ENCODE measurements at regions not wholly inside any gene's neighbourhood (a gene's known extent, or its start where the extent isn't known, plus 50 kb on each side); places are given as distances from the start of the nearest gene placed in this dataset.

- DNase-seq (ENCODE audit: low read depth), result no peak
Measured at GRCh38 chr3:187618722-187619121, 51.5 kb downstream of the SST start.

- DNase-seq (ENCODE audit: low read depth), result no peak
Measured at GRCh38 chr3:187617213-187617612, 53.0 kb downstream of the SST start.

GRCh38 chr3:187616307-187616972 is 53.8 kb downstream of the SST start:
- peak; percentile 63 for DNase-seq (ENCODE audit: low read depth)

GRCh38 chr3:187615630-187616029 is 54.6 kb downstream of the SST start:
- DNase-seq (ENCODE audit: low read depth), result no peak

DNA sequence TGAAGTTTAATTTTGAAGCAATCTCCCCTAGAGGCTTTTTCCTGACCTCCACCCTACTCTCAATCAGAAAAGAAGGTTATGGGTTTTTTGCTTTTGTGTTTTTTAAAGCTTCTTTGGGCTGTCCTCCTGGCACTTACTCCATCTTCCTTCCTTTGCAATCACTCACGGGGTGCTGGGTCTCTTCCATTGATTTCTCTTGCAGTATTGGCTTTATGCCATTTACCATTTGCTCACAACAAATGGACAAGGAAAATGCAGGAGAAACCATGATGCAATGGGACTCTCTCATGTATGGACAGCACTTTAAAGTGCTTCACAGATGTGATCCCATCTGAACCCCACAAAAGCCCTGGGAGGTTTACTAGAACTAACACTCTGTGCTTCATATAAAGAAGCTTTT is 57.5 kb downstream of the SST start:
- no peak for DNase-seq (ENCODE audit: low read depth)

DNA sequence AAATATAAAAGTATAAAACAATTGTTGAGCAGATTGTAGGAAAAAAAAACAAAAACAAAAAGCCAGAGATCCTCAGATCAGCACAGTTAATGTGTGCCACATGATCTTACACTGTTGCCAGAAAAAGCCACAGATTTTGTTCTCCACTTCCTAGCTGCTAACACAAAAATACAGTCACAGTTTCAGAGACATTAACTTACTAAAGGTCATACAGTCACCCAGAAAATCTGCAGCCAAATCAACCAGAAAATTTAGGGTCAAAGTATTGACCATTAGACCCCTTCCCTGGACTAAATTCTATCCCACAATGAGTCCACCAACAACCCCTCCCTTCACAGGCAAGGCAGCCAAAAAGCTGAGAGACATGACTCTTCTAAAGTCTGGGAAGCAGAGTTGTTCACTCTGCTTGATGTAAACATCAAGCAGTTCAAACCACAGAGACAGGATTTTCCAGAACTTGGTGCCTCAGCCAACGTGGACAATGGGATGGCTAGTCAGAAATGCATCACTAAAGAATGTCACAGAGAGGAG is 59.1 kb downstream of the SST start:
- peak; percentile 75 for DNase-seq (ENCODE audit: low read depth)

DNA sequence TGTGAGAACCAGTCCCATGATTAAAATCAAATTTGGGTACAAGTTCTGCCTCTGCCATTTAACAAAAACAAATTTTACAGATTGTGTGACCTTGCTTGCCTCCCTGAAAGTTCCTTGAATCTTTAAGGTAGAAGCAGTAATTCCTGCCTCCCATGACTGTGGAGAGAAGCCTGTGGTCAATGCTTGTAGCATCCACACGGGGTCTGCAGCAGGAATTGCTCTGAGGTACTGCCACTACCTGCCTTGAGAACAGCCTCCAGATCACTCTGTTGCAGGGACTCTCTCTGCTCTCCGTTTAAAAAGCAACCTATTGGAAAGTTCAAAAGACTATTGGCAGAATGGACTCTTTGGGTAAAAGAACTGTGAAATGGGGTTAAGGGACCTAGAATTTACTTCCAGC is 75.9 kb downstream of the SST start:
- DNase-seq (ENCODE audit: low read depth), result no peak

DNA sequence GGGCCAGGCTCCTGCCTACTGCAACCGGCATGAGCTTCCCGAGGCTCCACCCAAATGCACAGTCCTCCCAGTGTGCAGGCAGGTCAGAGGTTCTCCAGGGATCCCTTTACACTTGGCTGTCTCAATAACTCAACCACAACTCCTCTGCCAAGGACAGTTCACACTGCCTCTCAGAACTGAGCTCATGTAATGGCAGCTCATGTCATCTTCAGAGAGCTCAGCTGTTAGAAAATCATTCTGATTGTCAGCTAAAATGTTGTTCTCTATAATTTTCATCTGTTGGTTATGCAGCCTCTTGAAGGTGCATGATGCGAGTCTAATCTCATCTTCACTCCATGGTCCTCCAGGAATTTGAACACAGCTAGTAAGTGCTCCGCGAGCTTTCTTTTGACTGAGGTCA is 76.7 kb downstream of the SST start:
- DNase-seq (ENCODE audit: low read depth), result no peak

DNA sequence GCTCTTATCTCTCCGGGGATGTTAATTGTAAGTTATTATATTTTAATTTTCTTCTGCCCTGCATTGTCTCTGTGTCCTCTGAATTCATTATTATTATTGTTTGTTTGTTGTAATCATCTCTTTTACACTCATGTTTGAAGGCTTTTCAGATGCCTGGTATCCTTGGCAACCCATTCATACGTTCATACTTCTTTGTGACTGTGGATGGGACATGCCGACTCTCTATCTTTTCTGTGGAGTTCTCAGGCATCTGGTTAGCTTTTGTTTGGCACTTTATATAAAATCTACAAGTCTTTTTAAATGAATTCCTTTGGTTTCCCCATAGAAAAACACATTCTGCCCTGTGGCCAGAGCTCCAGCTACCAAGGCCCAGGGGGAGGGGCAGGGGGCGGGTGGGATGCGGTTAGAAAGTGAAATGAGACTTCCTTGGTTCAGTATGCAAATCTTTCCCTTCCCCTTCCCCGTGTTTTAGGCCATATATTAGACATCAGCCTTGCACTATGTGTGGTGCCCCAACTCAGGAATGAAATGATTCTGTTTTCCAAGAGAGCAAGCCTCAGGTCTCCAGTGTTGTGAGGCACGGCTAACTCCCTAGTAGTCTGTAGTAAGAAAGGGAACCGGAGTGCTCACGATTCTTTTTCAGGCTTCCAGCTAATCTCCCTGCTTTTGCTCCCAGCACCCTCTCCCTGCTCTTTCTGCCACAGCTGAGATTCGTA is 79.2 kb downstream of the SST start:
- DNase-seq (ENCODE audit: low read depth), result no peak

DNA sequence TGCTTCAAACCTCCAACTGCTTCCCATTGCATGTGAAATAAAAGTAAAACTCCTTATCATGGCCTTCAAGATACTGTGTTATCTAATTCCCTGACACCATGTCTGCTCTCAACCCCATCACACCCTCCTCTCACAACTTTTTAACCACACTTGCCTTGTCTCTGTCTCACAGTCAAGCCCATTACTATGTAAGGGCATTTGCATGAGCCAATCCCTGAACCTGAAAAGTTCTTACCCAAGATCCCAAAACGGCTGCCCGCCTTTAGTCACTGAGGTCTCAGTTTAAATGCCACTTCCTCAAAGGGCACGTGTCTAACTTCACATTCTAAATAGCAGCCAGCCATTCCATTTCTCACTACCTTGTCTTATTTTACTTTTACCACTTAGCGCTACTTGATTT is 83.1 kb downstream of the SST start:
- no peak for DNase-seq (ENCODE audit: low read depth)

- peak; percentile 44 for DNase-seq (ENCODE audit: low read depth)
Measured at GRCh38 chr3:187586226-187586625, 84.0 kb downstream of the SST start.

GRCh38 chr3:187572441-187572840 is 97.8 kb downstream of the SST start:
- DNase-seq (ENCODE audit: low read depth), result peak; percentile 43

DNA sequence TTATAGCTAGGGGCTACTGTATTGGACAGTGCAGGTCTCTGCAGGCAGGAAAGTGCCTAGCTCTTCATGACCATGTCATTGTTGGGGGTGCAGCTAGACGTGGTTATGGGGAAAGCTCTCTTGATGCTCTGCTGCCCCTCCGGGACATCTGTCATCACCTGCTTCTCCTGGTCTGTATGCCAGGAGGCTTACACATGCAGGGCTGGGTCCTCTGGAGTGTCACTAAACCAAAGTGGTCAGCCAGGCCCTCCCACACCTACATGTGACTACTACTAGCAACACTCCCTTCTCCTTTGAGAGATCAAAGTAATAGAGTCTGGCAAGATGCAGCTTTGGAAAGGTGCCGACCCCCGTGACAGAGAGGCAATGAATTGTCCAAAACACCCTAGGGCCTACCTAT is 98.5 kb downstream of the SST start:
- no peak for DNase-seq (ENCODE audit: low read depth)

DNA sequence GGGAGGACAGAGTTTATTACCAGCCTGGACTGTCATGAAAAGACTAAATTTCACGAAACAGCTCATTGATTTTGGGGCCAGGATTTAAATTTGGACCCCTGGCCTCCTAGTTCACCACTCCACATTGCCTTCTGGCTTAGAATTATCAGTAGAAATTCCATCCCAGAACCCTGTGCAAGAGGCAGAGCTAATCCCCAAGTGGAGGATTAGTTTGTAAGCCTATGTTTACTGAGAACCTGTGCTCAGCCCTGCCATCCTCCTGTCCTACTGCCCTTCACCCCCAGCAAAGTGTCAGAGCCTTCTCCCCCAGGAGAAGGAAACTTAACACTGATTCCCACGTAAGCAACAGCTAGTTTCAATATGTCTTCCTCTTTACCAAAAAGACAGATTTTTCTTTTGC is 99.4 kb downstream of the SST start:
- DNase-seq (ENCODE audit: low read depth), result no peak

DNA sequence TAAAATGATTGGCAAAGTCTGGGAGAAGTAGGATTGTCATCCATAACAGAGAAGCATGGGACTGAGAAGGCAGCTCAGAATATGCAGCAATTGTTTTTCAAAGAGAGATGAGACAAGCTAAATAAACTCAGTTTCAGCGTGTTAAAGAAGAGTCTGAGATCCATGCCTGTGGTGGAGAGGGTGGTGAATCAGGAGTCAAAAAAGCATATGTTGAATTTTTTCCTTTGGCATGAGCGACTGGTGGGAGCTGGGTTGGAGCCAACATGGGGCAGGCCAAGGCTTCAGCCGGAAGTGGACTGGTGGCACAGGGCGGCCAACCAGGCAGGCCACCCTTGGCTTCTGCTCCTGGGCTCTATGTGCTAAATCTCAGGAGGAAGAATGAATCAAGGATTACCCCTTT is 102.0 kb downstream of the SST start:
- DNase-seq (ENCODE audit: low read depth), result peak; percentile 86

- peak; percentile 93 for DNase-seq (ENCODE audit: low read depth)
Measured at GRCh38 chr3:187567661-187568121, 102.5 kb downstream of the SST start.

- DNase-seq (ENCODE audit: low read depth), result peak; percentile 73
Measured at GRCh38 chr3:187567021-187567420, 103.2 kb downstream of the SST start.

- DNase-seq (ENCODE audit: low read depth), result no peak
Measured at GRCh38 chr3:187565701-187566100, 104.5 kb downstream of the SST start.

GRCh38 chr3:187558990-187559389 is 111.2 kb downstream of the SST start:
- DNase-seq (ENCODE audit: low read depth), result no peak

DNA sequence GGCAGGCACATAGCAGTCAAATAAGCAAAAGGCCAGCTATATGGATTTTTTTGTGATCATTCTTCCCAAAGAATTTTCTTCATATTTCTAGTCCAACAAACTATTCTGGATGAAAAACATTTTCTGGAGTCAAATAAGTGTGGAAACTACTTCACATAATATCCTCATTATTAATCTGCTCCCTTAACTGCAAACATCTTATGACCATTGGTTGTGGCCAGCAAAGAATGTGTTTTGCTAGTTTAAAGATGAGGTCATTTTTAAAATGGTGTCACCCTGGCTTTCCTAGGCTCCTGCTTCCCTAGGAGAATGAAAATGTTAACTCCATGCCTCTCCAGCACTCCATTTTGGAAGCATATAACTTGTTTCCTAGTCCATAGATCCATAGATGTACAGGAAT is 118.8 kb downstream of the SST start:
- peak; percentile 64 for DNase-seq (ENCODE audit: low read depth)

GRCh38 chr3:187550446-187550845 is 119.7 kb downstream of the SST start:
- DNase-seq (ENCODE audit: low read depth), result peak; percentile 58

GRCh38 chr3:187545366-187545765 is 124.8 kb downstream of the SST start:
- DNase-seq (ENCODE audit: low read depth), result no peak

DNA sequence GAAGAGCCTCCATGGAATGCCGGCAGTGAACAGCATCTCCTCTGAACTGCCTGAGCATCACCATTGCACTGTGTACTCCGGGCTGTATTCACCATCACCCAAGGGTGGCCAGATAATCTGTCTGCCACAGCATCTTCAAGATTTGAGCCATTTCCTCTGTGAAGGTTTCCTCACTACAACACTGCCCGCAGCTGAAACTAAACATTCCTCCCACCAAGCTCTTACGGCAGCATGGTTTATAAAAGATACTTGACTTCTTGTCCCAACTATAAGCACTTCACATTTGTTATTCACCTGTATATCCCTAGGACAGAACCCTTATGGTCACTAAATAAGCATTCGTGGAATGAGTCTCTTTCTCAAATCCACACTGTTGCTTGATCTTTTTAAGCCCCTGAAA is 125.9 kb downstream of the SST start:
- no peak for DNase-seq (ENCODE audit: low read depth)
